PC-3 (cell line): ENCODE measurements at regions not wholly inside any gene's neighbourhood (a gene's known extent, or its start where the extent isn't known, plus 50 kb on each side); places are given as distances from the start of the nearest gene placed in this dataset.

Experiments used
- CTCF ChIP-seq: fragments of 300-600 bp; sonication (generic); conservative IDR thresholded peaks from 2 replicates; pipeline ENCODE4 v1.5.1; 2017; ENCODE audit warnings: antibody characterized with exemption, low read depth, mild to moderate bottlenecking, low read length
- EZH2 ChIP-seq: fragments of 300-600 bp; sonication (generic); IDR thresholded peaks from one replicate; pipeline ENCODE4 v1.6.1; 2017; ENCODE audit warnings: antibody characterized with exemption, mild to moderate bottlenecking, low read length; ENCODE audit not compliant: unreplicated experiment

DNA sequence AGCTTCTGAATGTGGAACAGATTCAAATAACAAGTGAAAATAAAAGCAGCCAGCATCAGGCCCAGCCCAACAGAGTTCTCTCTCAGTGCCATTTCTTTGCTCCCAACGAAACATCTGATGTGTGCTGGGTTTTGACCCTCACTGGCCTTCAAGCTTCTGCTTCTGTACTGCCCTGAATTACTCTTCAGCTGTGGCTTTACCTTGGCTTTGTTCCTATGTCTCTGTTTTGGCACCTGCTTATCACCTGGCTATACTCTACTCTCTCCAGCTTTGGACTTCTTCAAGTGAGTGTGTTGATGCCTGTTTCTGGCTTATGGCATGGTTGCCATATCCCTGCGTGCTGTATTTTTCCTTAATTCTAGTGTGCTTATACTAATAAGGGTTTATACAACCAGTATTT is 768.3 kb downstream of the SORCS1 start:
- TF ChIP-seq EZH2 (no peak), CTCF (no peak)
